ENCODE measurements at regions not wholly inside any gene's neighbourhood (a gene's known extent, or its start where the extent isn't known, plus 50 kb on each side); places are given as distances from the start of the nearest gene placed in this dataset.
"Not testable (repeated sequence)": the region's sequence is repeated elsewhere in the genome, so short reads cannot be mapped to it uniquely, and the experiment has no call there.

- no peak for DNase-seq (ENCODE audit: low spot score)
Observed at GRCh38 chr4:174183259-174183658, 100.2 kb downstream of the FBXO8 start.

GRCh38 chr4:174181827-174182226, 101.6 kb downstream of the FBXO8 start:
- no peak for DNase-seq (ENCODE audit: low spot score)

GRCh38 chr4:174177536-174177935, 105.9 kb downstream of the FBXO8 start:
- DNase-seq (ENCODE audit: low spot score): no peak

GRCh38 chr4:174175836-174176235, 107.6 kb downstream of the FBXO8 start:
- DNase-seq (ENCODE audit: low spot score): not testable (repeated sequence)

- no peak for DNase-seq (ENCODE audit: low spot score)
Observed at GRCh38 chr4:174173360-174173759, 110.1 kb downstream of the FBXO8 start.

GRCh38 chr4:174172274-174172673, 111.2 kb downstream of the FBXO8 start:
- DNase-seq (ENCODE audit: low spot score): no peak

- DNase-seq (ENCODE audit: low spot score): no peak
Observed at GRCh38 chr4:174170906-174171305, 112.6 kb downstream of the FBXO8 start.

GRCh38 chr4:174170091-174170490, 113.4 kb downstream of the FBXO8 start:
- no peak for DNase-seq (ENCODE audit: low spot score)

- no peak for DNase-seq (ENCODE audit: low spot score)
Observed at GRCh38 chr4:174157106-174157607, 126.3 kb downstream of the FBXO8 start.

- DNase-seq (ENCODE audit: low spot score): peak; percentile 18
Observed at GRCh38 chr4:174156239-174156826, 127.1 kb downstream of the FBXO8 start.

- DNase-seq (ENCODE audit: low spot score): no peak
Observed at GRCh38 chr4:174154215-174154854, 129.1 kb downstream of the FBXO8 start.

GRCh38 chr4:174152717-174153466, 130.6 kb downstream of the FBXO8 start:
- no peak for DNase-seq (ENCODE audit: low spot score)

GRCh38 chr4:174147863-174148262, 135.6 kb downstream of the FBXO8 start:
- DNase-seq (ENCODE audit: low spot score): no peak

- DNase-seq (ENCODE audit: low spot score): no peak
Observed at GRCh38 chr4:174144106-174144505, 139.4 kb downstream of the FBXO8 start.

GRCh38 chr4:174141876-174142275, 141.6 kb downstream of the FBXO8 start:
- DNase-seq (ENCODE audit: low spot score): no peak

- DNase-seq (ENCODE audit: low spot score): no peak
Observed at GRCh38 chr4:174138616-174139015, 144.9 kb downstream of the FBXO8 start.

GRCh38 chr4:174137698-174138097, 145.8 kb downstream of the FBXO8 start:
- no peak for DNase-seq (ENCODE audit: low spot score)

- no peak for DNase-seq (ENCODE audit: low spot score)
Observed at GRCh38 chr4:174135936-174136406, 147.5 kb downstream of the FBXO8 start.

- no peak for DNase-seq (ENCODE audit: low spot score)
Observed at GRCh38 chr4:174135530-174135929, 147.9 kb downstream of the FBXO8 start.

- no peak for DNase-seq (ENCODE audit: low spot score)
Observed at GRCh38 chr4:174134361-174134760, 149.1 kb downstream of the FBXO8 start.

GRCh38 chr4:174133551-174133950, 149.9 kb downstream of the FBXO8 start:
- no peak for DNase-seq (ENCODE audit: low spot score)

GRCh38 chr4:174131901-174132300, 151.6 kb downstream of the FBXO8 start:
- DNase-seq (ENCODE audit: low spot score): no peak

- no peak for DNase-seq (ENCODE audit: low spot score)
Observed at GRCh38 chr4:174122705-174123104, 160.8 kb downstream of the FBXO8 start.
